ENCODE measurements at regions not wholly inside any gene's neighbourhood (a gene's known extent, or its start where the extent isn't known, plus 50 kb on each side); places are given as distances from the start of the nearest gene placed in this dataset.

DNA sequence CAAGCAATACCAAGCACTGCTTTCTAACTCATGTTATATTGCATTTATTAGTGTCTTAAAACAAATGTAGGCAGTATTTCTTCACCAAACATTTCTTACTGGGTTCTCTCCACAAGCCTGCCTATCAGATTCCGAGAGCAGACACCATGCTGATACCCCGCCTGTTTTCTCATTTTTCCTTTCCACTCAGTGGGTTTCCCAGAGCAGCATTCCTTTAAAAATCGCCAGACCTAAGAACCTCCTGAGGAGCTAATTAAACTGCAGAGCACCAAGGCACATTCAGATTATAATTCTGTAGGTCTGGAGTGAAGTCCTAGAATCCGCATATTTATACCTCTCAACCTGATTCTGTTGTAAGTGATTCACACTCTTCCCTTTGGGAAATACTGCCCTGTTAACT, 405.6 kb downstream of the TNS1 start:
- Histone ChIP-seq H3K4me1 (ENCODE audit: control insufficient read depth in 2 of 2, insufficient read depth in 2 of 2, low read length in 2 of 2) (peaks cover 2 to 4% of the 10 kb centered on the region in 2 donors), H3K4me2 (replicated peaks; ENCODE audit: low read depth, low read length, poor library complexity, severe bottlenecking) (no peak overlapping the region), H2AFZ (ENCODE audit: insufficient read depth, low read depth, low read length, poor library complexity, severe bottlenecking) (no peak overlapping the region), H3K9ac (ENCODE audit: low read length) (no peak overlapping the region), H3K9me3 (ENCODE audit: control extremely low read depth in 1 of 3, control insufficient read depth in 2 of 3, insufficient read depth in 1 of 3, low read length in 2 of 3) (peaks cover 0 to 6% (median 0%) of the 10 kb centered on the region in 3 donors), H4K20me1 (ENCODE audit: control insufficient read depth, insufficient read depth, low read length, poor library complexity, severe bottlenecking) (no peaks in the 10 kb centered on the region), H3K27ac (ENCODE audit: low read length in 2 of 2) (no peak overlapping the region), H3K79me2 (ENCODE audit: control insufficient read depth, insufficient read depth, low read length) (no peaks in the 10 kb centered on the region), H3K4me3 (ENCODE audit: control extremely low read depth in 1 of 5, extremely low read depth in 1 of 5, insufficient read depth in 1 of 5, low read depth in 2 of 5, low read length in 4 of 5) (no peak overlapping the region), H3K27me3 (replicated peaks in 1 of 4; ENCODE audit: control extremely low read depth in 1 of 4, control insufficient read depth in 3 of 4, insufficient read depth in 4 of 4, low read length in 3 of 4) (peaks cover 0 to 4% (median 0%) of the 10 kb centered on the region in 4 experiments), H3K36me3 (replicated peaks in 1 of 2; ENCODE audit: control extremely low read depth in 1 of 2, control insufficient read depth in 1 of 2, extremely low read depth in 1 of 2, insufficient read depth in 2 of 2, low read length in 1 of 2) (no peaks in the 10 kb centered on the region)
- Mint-ChIP-seq H3K9me3 (ENCODE audit: insufficient read depth) (no peaks in the 10 kb centered on the region), H3K27ac (no peak overlapping the region), H3K27me3 (peaks cover 24% of the 10 kb centered on the region), H3K4me1 (peaks cover 13% of the 10 kb centered on the region), H3K4me3 (no peak overlapping the region)
- TF ChIP-seq, protein P1, sequence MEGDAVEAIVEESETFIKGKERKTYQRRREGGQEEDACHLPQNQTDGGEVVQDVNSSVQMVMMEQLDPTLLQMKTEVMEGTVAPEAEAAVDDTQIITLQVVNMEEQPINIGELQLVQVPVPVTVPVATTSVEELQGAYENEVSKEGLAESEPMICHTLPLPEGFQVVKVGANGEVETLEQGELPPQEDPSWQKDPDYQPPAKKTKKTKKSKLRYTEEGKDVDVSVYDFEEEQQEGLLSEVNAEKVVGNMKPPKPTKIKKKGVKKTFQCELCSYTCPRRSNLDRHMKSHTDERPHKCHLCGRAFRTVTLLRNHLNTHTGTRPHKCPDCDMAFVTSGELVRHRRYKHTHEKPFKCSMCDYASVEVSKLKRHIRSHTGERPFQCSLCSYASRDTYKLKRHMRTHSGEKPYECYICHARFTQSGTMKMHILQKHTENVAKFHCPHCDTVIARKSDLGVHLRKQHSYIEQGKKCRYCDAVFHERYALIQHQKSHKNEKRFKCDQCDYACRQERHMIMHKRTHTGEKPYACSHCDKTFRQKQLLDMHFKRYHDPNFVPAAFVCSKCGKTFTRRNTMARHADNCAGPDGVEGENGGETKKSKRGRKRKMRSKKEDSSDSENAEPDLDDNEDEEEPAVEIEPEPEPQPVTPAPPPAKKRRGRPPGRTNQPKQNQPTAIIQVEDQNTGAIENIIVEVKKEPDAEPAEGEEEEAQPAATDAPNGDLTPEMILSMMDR (IDR thresholded peaks at IDR 0.05) = no peak
- ATAC-seq (ENCODE audit: low read depth) = no peak
- DNase-seq = no peak
- POLR2A ChIA-PET = no interaction called here
- CTCF ChIA-PET = no interaction called here
- WGBS (ENCODE audit: insufficient coverage) = 88% methylated on average over 3 of the region's 4 CpGs
- intact Hi-C loops (cut with micrococcal nuclease) = no loop called here

GRCh38 chr2:217593732-217594131, 409.1 kb downstream of the TNS1 start:
- peaks cover 2 to 4% of the 10 kb centered on the region in 2 donors for H3K4me1 ChIP-seq (ENCODE audit: control insufficient read depth in 2 of 2, insufficient read depth in 2 of 2, low read length in 2 of 2)
- no peak overlapping the region for H3K4me3 ChIP-seq (ENCODE audit: control extremely low read depth in 1 of 5, extremely low read depth in 1 of 5, insufficient read depth in 1 of 5, low read depth in 2 of 5, low read length in 4 of 5)
- H3K27me3 ChIP-seq (replicated peaks in 1 of 4; ENCODE audit: control extremely low read depth in 1 of 4, control insufficient read depth in 3 of 4, insufficient read depth in 4 of 4, low read length in 3 of 4) = no peaks in the 10 kb centered on the region
- WGBS (ENCODE audit: insufficient coverage) = 7% methylated on average over 3 of the region's 4 CpGs
- ChIA-PET POLR2A (no interaction called here), CTCF (no interaction called here)
- no peak overlapping the region for H2AFZ ChIP-seq (ENCODE audit: insufficient read depth, low read depth, low read length, poor library complexity, severe bottlenecking)
- Mint-ChIP-seq H3K4me1 (peaks cover 13% of the 10 kb centered on the region), H3K27me3 (peaks cover 23% of the 10 kb centered on the region), H3K4me3 (peak overlapping the region; percentile 19), H3K9me3 (ENCODE audit: insufficient read depth) (no peaks in the 10 kb centered on the region), H3K27ac (no peak overlapping the region)
- H3K9me3 ChIP-seq (ENCODE audit: control extremely low read depth in 1 of 3, control insufficient read depth in 2 of 3, insufficient read depth in 1 of 3, low read length in 2 of 3) = peaks cover 0 to 3% (median 0%) of the 10 kb centered on the region in 3 donors
- H3K27ac ChIP-seq (ENCODE audit: low read length in 2 of 2) = no peak overlapping the region
- H3K36me3 ChIP-seq (replicated peaks in 1 of 2; ENCODE audit: control extremely low read depth in 1 of 2, control insufficient read depth in 1 of 2, extremely low read depth in 1 of 2, insufficient read depth in 2 of 2, low read length in 1 of 2) = no peaks in the 10 kb centered on the region
- TF ChIP-seq EZH2 (IDR thresholded peaks at IDR 0.05; ENCODE audit: borderline replicate concordance, insufficient read depth, low read depth, low read length, poor library complexity, severe bottlenecking) = no peak
- TF ChIP-seq, protein P1 (IDR thresholded peaks at IDR 0.05) = no peak
- no peak overlapping the region for H3K4me2 ChIP-seq (replicated peaks; ENCODE audit: low read depth, low read length, poor library complexity, severe bottlenecking)
- H3K79me2 ChIP-seq (ENCODE audit: control insufficient read depth, insufficient read depth, low read length) = no peaks in the 10 kb centered on the region
- no peaks in the 10 kb centered on the region for H4K20me1 ChIP-seq (ENCODE audit: control insufficient read depth, insufficient read depth, low read length, poor library complexity, severe bottlenecking)
- no peak for DNase-seq
- H3K9ac ChIP-seq (ENCODE audit: low read length) = no peak overlapping the region
- ATAC-seq (ENCODE audit: low read depth) = no peak
- intact Hi-C loops (cut with micrococcal nuclease) = no loop called here
